Naive thymus-derived CD8-positive, alpha-beta T cell (primary cell): ENCODE measurements at regions not wholly inside any gene's neighbourhood (a gene's known extent, or its start where the extent isn't known, plus 50 kb on each side); places are given as distances from the start of the nearest gene placed in this dataset.
A peak's percentile ranks its signal among the peaks of the same experiment; 100 is the strongest.

ENCODE experiments used
- ATAC-seq, 2 donors: fragments of 150-1000 bp; cut with Tn5 transposase in 1 of 2; sonication (Bioruptor Pico), chemical (Tn5 transposase) in 1 of 2; 1 replicate in 1 of 2; 2 replicates in 1 of 2; pipeline ENCODE4 v1.10.0; 2021; ENCODE audit warnings: mild to moderate bottlenecking in 2 of 2, moderate library complexity in 2 of 2
- POLR2A ChIA-PET: fragments of 350-600 bp; sonication (Branson Sonifier 250); formaldehyde crosslinking; loops from one replicate; lab custom pipeline; 2021; ENCODE audit warnings: antibody characterized with exemption; lab: Charles Lee
- DNase-seq, 10 donors: peaks; one replicate each; pipeline versions ENCODE4 v3.0.0 to v3.0.0-alpha.2; 2020 to 2022
- H3K27ac Mint-ChIP-seq, 10 donors: one replicate each; pipeline ENCODE4 v1.8.0; 2020 to 2022; ENCODE audit warnings: mild to moderate bottlenecking in 10 of 10, mixed read lengths in 10 of 10, moderate library complexity in 4 of 10, inconsistent platforms in 1 of 10
- H3K27me3 Mint-ChIP-seq, 5 donors: one replicate each; pipeline ENCODE4 v1.8.0; 2021 to 2022; ENCODE audit warnings: mixed read lengths in 5 of 5
- H3K36me3 Mint-ChIP-seq, 3 donors: one replicate each; pipeline ENCODE4 v1.8.0; 2020 to 2022; ENCODE audit warnings: mixed read lengths in 3 of 3, mild to moderate bottlenecking in 2 of 3, inconsistent platforms in 1 of 3
- H3K4me1 Mint-ChIP-seq, 4 donors: one replicate each; pipeline ENCODE4 v1.8.0; 2021 to 2022; ENCODE audit warnings: mixed read lengths in 4 of 4
- H3K4me3 Mint-ChIP-seq, 10 donors: one replicate each; pipeline ENCODE4 v1.8.0; 2020 to 2022; ENCODE audit warnings: mild to moderate bottlenecking in 10 of 10, mixed read lengths in 10 of 10, moderate library complexity in 6 of 10, inconsistent platforms in 1 of 10
- H3K9me3 Mint-ChIP-seq, 9 donors: one replicate each; pipeline ENCODE4 v1.8.0; 2020 to 2022; ENCODE audit warnings: mixed read lengths in 9 of 9, mild to moderate bottlenecking in 3 of 9, inconsistent platforms in 1 of 9, moderate library complexity in 1 of 9

GRCh38 chr2:215769246-215769645, 244.1 kb downstream of the MREG start:
- Mint-ChIP-seq H3K4me1 (no peaks in the 10 kb centered on the region), H3K9me3 (peaks cover 0 to 12% (median 0%) of the 10 kb centered on the region in 9 donors), H3K36me3 (peaks cover 0 to 6% (median 0%) of the 10 kb centered on the region in 3 donors), H3K27ac (no peak overlapping the region), H3K4me3 (no peak overlapping the region), H3K27me3 (peaks cover 1 to 20% (median 6%) of the 10 kb centered on the region in 5 donors)
- POLR2A ChIA-PET, result no interaction called here
- ATAC-seq, result no peak
- DNase-seq, result no peak

- peaks cover 0 to 6% (median 0%) of the 10 kb centered on the region in 3 donors for H3K36me3 Mint-ChIP-seq
- H3K4me3 Mint-ChIP-seq, result no peak overlapping the region
- POLR2A ChIA-PET, result no interaction called here
- DNase-seq (no peak), ATAC-seq (no peak)
- peaks cover 0 to 12% (median 0%) of the 10 kb centered on the region in 9 donors for H3K9me3 Mint-ChIP-seq
- no peak overlapping the region for H3K27ac Mint-ChIP-seq
- peaks cover 1 to 13% (median 6%) of the 10 kb centered on the region in 5 donors for H3K27me3 Mint-ChIP-seq
- H3K4me1 Mint-ChIP-seq, result no peaks in the 10 kb centered on the region
Observed at GRCh38 chr2:215767625-215768024, 245.7 kb downstream of the MREG start.

- ATAC-seq (no peak), DNase-seq (no peak)
- Mint-ChIP-seq H3K27ac (no peak overlapping the region), H3K27me3 (peaks cover 1 to 12% (median 6%) of the 10 kb centered on the region in 5 donors), H3K36me3 (peaks cover 0 to 9% (median 0%) of the 10 kb centered on the region in 3 donors), H3K9me3 (peaks cover 0 to 12% (median 4%) of the 10 kb centered on the region in 9 donors), H3K4me3 (no peak overlapping the region), H3K4me1 (no peaks in the 10 kb centered on the region)
- POLR2A ChIA-PET, result no interaction called here
Observed at GRCh38 chr2:215765729-215766360, 247.5 kb downstream of the MREG start.

GRCh38 chr2:215764441-215765048, 248.8 kb downstream of the MREG start:
- Mint-ChIP-seq H3K4me1 (no peaks in the 10 kb centered on the region), H3K9me3 (peaks cover 0 to 12% (median 4%) of the 10 kb centered on the region in 9 donors), H3K4me3 (no peak overlapping the region), H3K27ac (no peak overlapping the region), H3K27me3 (peaks cover 1 to 12% (median 6%) of the 10 kb centered on the region in 5 donors), H3K36me3 (peaks cover 0 to 9% (median 0%) of the 10 kb centered on the region in 3 donors)
- no peak for DNase-seq
- POLR2A ChIA-PET, result no interaction called here
- ATAC-seq, result no peak

GRCh38 chr2:215760557-215760956, 252.8 kb downstream of the MREG start:
- POLR2A ChIA-PET, result no interaction called here
- Mint-ChIP-seq H3K27ac (no peak overlapping the region), H3K4me1 (no peaks in the 10 kb centered on the region), H3K36me3 (peaks cover 0 to 2% (median 0%) of the 10 kb centered on the region in 3 donors), H3K27me3 (peaks cover 0 to 10% (median 6%) of the 10 kb centered on the region in 5 donors), H3K9me3 (peaks cover 0 to 4% (median 0%) of the 10 kb centered on the region in 9 donors), H3K4me3 (no peak overlapping the region)
- no peak for DNase-seq
- no peak for ATAC-seq

GRCh38 chr2:215760091-215760490, 253.3 kb downstream of the MREG start:
- ATAC-seq, result no peak
- POLR2A ChIA-PET, result no interaction called here
- DNase-seq, result no peak
- Mint-ChIP-seq H3K27me3 (peaks cover 2 to 14% (median 9%) of the 10 kb centered on the region in 5 donors), H3K36me3 (peaks cover 0 to 2% (median 0%) of the 10 kb centered on the region in 3 donors), H3K4me1 (no peaks in the 10 kb centered on the region), H3K4me3 (no peak overlapping the region), H3K27ac (no peak overlapping the region), H3K9me3 (peaks cover 0 to 4% (median 0%) of the 10 kb centered on the region in 9 donors)

- POLR2A ChIA-PET, result no interaction called here
- Mint-ChIP-seq H3K36me3 (peaks cover 0 to 2% (median 0%) of the 10 kb centered on the region in 3 donors), H3K4me1 (no peaks in the 10 kb centered on the region), H3K9me3 (peaks cover 0 to 4% (median 0%) of the 10 kb centered on the region in 9 donors), H3K27ac (no peak overlapping the region), H3K27me3 (peaks cover 2 to 28% (median 16%) of the 10 kb centered on the region in 5 donors), H3K4me3 (no peak overlapping the region)
- no peak for ATAC-seq
- DNase-seq, result no peak
Observed at GRCh38 chr2:215758691-215759090, 254.7 kb downstream of the MREG start.

GRCh38 chr2:215756346-215756730, 257.0 kb downstream of the MREG start:
- H3K9me3 Mint-ChIP-seq, result peaks cover 0 to 1% (median 0%) of the 10 kb centered on the region in 9 donors
- no peak overlapping the region for H3K27ac Mint-ChIP-seq
- DNase-seq, result no peak
- H3K4me3 Mint-ChIP-seq, result no peak overlapping the region
- H3K27me3 Mint-ChIP-seq, result peaks cover 4 to 52% (median 23%) of the 10 kb centered on the region in 5 donors
- POLR2A ChIA-PET, result no interaction called here
- H3K4me1 Mint-ChIP-seq, result peaks cover 1 to 9% (median 5%) of the 10 kb centered on the region in 4 donors
- ATAC-seq, result no peak
- no peaks in the 10 kb centered on the region for H3K36me3 Mint-ChIP-seq

GRCh38 chr2:215755641-215756345, 257.6 kb downstream of the MREG start:
- ATAC-seq (no peak), DNase-seq (no peak)
- Mint-ChIP-seq H3K27ac (no peak overlapping the region), H3K27me3 (peaks cover 4 to 56% (median 23%) of the 10 kb centered on the region in 5 donors), H3K36me3 (no peaks in the 10 kb centered on the region), H3K9me3 (peaks cover 0 to 1% (median 0%) of the 10 kb centered on the region in 9 donors), H3K4me1 (peaks cover 6 to 14% (median 10%) of the 10 kb centered on the region in 4 donors), H3K4me3 (no peak overlapping the region)
- POLR2A ChIA-PET, result no interaction called here

GRCh38 chr2:215754546-215754945, 258.8 kb downstream of the MREG start:
- peaks cover 4 to 60% (median 26%) of the 10 kb centered on the region in 5 donors for H3K27me3 Mint-ChIP-seq
- peaks cover 12 to 27% (median 22%) of the 10 kb centered on the region in 4 donors for H3K4me1 Mint-ChIP-seq
- no peak overlapping the region for H3K4me3 Mint-ChIP-seq
- POLR2A ChIA-PET, result no interaction called here
- H3K27ac Mint-ChIP-seq, result no peak overlapping the region
- peaks cover 0 to 1% (median 0%) of the 10 kb centered on the region in 9 donors for H3K9me3 Mint-ChIP-seq
- no peaks in the 10 kb centered on the region for H3K36me3 Mint-ChIP-seq
- ATAC-seq (no peak), DNase-seq (no peak)

GRCh38 chr2:215753808-215754207, 259.5 kb downstream of the MREG start:
- ATAC-seq, result no peak

GRCh38 chr2:215752991-215753390, 260.4 kb downstream of the MREG start:
- POLR2A ChIA-PET, result no interaction called here
- H3K27me3 Mint-ChIP-seq, result peaks cover 7 to 76% (median 35%) of the 10 kb centered on the region in 5 donors
- H3K4me1 Mint-ChIP-seq, result peaks cover 12 to 33% (median 26%) of the 10 kb centered on the region in 4 donors
- peaks cover 0 to 1% (median 0%) of the 10 kb centered on the region in 9 donors for H3K9me3 Mint-ChIP-seq
- H3K4me3 Mint-ChIP-seq, result no peak overlapping the region
- no peak for DNase-seq
- ATAC-seq, result no peak
- H3K27ac Mint-ChIP-seq, result no peak overlapping the region
- no peaks in the 10 kb centered on the region for H3K36me3 Mint-ChIP-seq

More at GRCh38 chr2:215753808-215754207, 259.5 kb downstream of the MREG start:
- H3K27ac Mint-ChIP-seq, result peak overlapping the region in 1 of 10 donors; percentile 3
- H3K36me3 Mint-ChIP-seq, result no peaks in the 10 kb centered on the region
- H3K9me3 Mint-ChIP-seq, result peaks cover 0 to 1% (median 0%) of the 10 kb centered on the region in 9 donors
- H3K4me3 Mint-ChIP-seq, result no peak overlapping the region
- DNase-seq, result no peak
- POLR2A ChIA-PET, result no interaction called here
- peaks cover 7 to 68% (median 33%) of the 10 kb centered on the region in 5 donors for H3K27me3 Mint-ChIP-seq
- H3K4me1 Mint-ChIP-seq, result peaks cover 12 to 33% (median 26%) of the 10 kb centered on the region in 4 donors
